COLO829 (cell line): ENCODE measurements at regions not wholly inside any gene's neighbourhood (a gene's known extent, or its start where the extent isn't known, plus 50 kb on each side); places are given as distances from the start of the nearest gene placed in this dataset.

Experiments used
- DNase-seq: peaks from one replicate; pipeline ENCODE4 v3.0.0; 2012; ENCODE audit warnings: low spot score

GRCh38 chr5:125559296-125559695, 812.9 kb upstream of the ZNF608 start:
- peak; percentile 63 for DNase-seq

- DNase-seq: no peak
Measured at GRCh38 chr5:125560476-125561225, 814.2 kb upstream of the ZNF608 start.

GRCh38 chr5:125564317-125564975, 818.0 kb upstream of the ZNF608 start:
- DNase-seq: no peak

- no peak for DNase-seq
Measured at GRCh38 chr5:125574491-125575044, 828.1 kb upstream of the ZNF608 start.

GRCh38 chr5:125575171-125575890, 828.9 kb upstream of the ZNF608 start:
- no peak for DNase-seq

GRCh38 chr5:125575891-125576505, 829.6 kb upstream of the ZNF608 start:
- DNase-seq: no peak

GRCh38 chr5:125576822-125577221, 830.4 kb upstream of the ZNF608 start:
- DNase-seq: no peak

GRCh38 chr5:125578551-125578950, 832.1 kb upstream of the ZNF608 start:
- no peak for DNase-seq

GRCh38 chr5:125579182-125579581, 832.7 kb upstream of the ZNF608 start:
- DNase-seq: no peak

GRCh38 chr5:125581311-125581710, 834.9 kb upstream of the ZNF608 start:
- DNase-seq: no peak

GRCh38 chr5:125582352-125582751, 835.9 kb upstream of the ZNF608 start:
- no peak for DNase-seq

GRCh38 chr5:125583321-125584139, 837.1 kb upstream of the ZNF608 start:
- no peak for DNase-seq

- DNase-seq: no peak
Measured at GRCh38 chr5:125584140-125584520, 837.7 kb upstream of the ZNF608 start.

GRCh38 chr5:125587631-125588030, 835.6 kb upstream of the GRAMD2B start:
- DNase-seq: no peak

- DNase-seq: no peak
Measured at GRCh38 chr5:125592856-125593255, 830.4 kb upstream of the GRAMD2B start.

- DNase-seq: no peak
Measured at GRCh38 chr5:125595095-125595494, 828.1 kb upstream of the GRAMD2B start.

GRCh38 chr5:125595845-125596244, 827.4 kb upstream of the GRAMD2B start:
- DNase-seq: no peak

GRCh38 chr5:125597338-125597737, 825.9 kb upstream of the GRAMD2B start:
- no peak for DNase-seq

GRCh38 chr5:125600559-125600958, 822.6 kb upstream of the GRAMD2B start:
- DNase-seq: no peak

GRCh38 chr5:125602184-125602583, 821.0 kb upstream of the GRAMD2B start:
- no peak for DNase-seq

- no peak for DNase-seq
Measured at GRCh38 chr5:125603321-125603720, 819.9 kb upstream of the GRAMD2B start.
